GM12891 (cell line): ENCODE measurements at regions not wholly inside any gene's neighbourhood (a gene's known extent, or its start where the extent isn't known, plus 50 kb on each side); places are given as distances from the start of the nearest gene placed in this dataset.

Experiments
- POLR2A ChIP-seq: IDR thresholded peaks from 2 replicates; pipeline ENCODE4 v1.6.1; 2011; ENCODE audit warnings: low read depth, low read length, control low read depth
- POLR2AphosphoS5 ChIP-seq: IDR thresholded peaks from 2 replicates; pipeline ENCODE4 v1.6.1; 2011; ENCODE audit warnings: low read depth, low read length, control low read depth

DNA sequence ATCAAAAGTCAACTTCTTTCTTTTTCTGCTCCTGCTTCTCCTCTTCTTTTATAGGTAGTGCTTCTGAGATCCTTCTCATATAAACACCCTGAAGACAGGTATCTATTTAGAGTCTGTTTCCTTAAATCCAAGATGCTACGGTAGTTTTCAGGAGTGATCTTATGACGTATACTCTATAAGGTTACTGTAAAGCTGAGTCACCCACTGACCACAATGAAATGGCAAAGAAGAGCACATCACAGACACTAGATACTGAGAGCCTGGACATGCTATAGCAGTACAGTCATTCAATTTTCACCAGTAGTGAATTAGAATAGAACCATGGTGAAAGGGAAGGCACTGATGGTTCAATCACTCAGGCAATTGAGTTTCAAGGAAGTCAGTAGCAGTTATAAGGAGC lies 412.5 kb downstream of the ADAM29 start:
- TF ChIP-seq POLR2A (no peak), POLR2AphosphoS5 (no peak)
